GM18517 (cell line): ENCODE measurements at regions not wholly inside any gene's neighbourhood (a gene's known extent, or its start where the extent isn't known, plus 50 kb on each side); places are given as distances from the start of the nearest gene placed in this dataset.
A peak's percentile ranks its signal among the peaks of the same experiment; 100 is the strongest.
"Not testable (repeated sequence)": the region's sequence is repeated elsewhere in the genome, so short reads cannot be mapped to it uniquely, and the experiment has no call there.

Experiments
- ATAC-seq: cut with Tn5 transposase; IDR thresholded peaks from one replicate; pipeline ENCODE4 v1.9.1; 2021; ENCODE audit warnings: mild to moderate bottlenecking, moderate library complexity; ENCODE audit not compliant: unreplicated experiment

DNA sequence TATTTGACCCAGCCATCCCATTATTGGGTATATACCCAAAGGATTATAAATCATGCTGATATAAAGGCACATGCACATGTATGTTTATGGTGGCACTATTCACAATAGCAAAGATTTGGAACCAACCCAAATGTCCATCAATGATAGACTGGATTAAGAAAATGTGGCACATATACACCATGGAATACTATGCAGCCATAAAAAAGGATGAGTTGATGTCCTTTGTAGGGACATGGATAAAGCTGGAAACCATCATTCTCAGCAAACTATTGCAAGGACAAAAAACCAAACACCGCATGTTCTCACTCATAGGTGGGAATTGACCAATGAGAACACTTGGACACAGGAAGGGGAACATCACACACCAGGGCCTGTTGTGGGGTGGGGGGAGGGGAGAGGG, 147.3 kb upstream of the STK26 start:
- not testable (repeated sequence) for ATAC-seq

DNA sequence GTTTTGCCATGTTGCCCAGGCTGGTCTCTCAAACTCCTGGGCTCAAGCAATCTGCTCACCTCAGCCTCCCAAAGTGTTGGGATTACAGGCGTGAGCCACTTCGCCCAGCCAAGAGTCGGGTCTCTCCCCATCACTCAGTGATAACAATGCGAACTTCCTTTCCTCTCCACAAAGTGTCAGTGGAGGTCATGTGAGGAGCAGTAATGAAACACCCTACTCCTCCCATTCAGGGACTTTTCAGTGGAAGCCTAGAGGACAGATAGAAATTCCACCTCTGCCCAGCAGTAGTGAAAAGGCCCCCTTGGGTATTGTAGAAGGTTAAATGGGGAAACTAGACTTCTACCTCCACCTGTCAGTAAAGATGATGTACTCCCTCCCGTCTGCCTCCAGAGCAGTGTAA, 141.9 kb upstream of the STK26 start:
- no peak for ATAC-seq

DNA sequence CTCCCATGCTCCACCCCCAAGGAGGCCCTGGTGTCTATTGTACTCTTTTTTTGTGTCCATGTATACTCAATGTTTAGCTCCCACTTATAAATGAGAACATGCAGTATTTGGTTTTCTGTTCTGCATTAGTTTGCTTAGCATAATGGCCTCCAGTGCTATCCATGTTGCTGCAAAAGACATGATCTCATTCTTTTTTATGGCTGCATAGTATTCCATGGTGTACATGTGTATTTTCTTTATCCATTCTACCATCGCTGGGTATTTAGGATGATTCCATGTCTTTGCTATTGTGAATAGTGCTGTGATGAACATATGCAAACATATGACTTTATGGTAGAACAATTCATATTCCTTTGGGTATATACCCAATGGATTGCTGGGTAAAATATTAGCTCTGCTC, 138.1 kb upstream of the STK26 start:
- not testable (repeated sequence) for ATAC-seq

DNA sequence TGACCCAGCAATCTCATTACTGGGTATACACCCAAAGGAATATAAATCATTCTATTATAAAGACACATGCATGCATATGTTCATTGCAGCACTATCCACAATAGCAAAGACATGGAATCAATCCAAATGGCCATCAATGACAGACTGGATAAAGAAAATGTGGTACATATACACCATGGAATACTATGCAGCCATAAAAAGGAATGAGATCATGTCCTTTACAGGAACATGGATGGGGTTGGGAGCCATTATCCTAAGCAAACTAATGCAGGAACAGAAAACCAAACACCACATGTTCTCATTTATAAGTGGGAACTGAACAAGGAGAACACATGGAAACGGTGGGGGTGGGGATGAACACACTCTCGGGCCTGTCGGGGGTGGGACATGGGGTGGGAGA, 129.2 kb upstream of the STK26 start:
- ATAC-seq, result not testable (repeated sequence)

DNA sequence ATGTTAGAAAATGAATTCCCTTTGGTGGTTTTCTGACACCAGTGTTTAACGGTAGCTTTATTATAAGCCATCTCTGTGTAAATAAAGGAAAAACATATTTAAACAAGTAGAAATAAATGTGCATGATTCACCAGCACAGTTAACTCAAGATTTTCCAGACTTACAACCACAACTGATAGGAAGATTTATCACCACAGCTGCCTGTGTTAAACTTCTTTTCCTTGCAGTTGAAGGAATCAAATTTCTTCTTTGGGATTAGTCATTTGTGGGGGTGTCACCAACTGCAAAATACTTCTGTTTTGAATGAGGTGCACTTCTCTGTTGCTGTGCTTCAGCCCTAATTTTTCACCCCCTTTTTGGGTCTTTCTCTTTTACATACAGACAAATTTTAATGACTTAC, 128.1 kb upstream of the STK26 start:
- no peak for ATAC-seq

DNA sequence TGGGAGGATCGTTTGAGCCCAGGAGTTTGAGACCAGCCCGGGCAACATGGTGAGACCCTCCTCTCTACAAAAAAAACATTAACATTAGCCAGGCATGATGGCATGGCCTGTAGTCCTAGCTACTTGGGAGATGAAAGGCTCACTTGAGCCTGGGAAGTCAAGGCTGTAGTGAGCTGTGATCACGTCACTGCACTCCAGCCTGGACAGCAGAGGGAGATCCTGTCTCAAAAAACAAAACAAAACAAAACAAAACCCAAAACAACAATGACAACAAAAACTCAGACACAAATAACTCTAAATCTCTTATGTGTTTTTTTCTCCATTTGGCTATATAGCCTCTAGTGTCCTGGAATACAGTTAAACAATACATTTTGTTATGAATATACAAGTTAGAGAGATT, 127.3 kb upstream of the STK26 start:
- ATAC-seq, result no peak

DNA sequence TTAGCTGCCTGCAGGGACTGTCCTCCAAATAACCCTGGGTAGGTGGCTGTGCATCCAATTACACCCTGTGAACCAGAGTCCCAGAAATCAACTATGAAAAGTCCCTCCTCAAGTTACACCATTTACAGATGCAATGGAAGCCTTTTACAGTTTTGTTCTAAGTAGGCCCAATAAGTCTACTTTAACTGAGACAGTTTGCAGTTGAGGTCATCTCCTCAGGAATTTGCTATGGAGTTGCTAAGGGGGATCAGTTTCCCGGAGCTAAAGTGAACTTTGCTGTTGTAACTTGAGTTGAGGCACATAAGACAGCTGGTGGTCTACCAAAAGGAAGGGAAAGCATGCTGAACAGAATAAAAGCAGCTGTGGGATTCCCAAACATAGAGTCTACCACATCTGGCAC, 121.6 kb upstream of the STK26 start:
- no peak for ATAC-seq

DNA sequence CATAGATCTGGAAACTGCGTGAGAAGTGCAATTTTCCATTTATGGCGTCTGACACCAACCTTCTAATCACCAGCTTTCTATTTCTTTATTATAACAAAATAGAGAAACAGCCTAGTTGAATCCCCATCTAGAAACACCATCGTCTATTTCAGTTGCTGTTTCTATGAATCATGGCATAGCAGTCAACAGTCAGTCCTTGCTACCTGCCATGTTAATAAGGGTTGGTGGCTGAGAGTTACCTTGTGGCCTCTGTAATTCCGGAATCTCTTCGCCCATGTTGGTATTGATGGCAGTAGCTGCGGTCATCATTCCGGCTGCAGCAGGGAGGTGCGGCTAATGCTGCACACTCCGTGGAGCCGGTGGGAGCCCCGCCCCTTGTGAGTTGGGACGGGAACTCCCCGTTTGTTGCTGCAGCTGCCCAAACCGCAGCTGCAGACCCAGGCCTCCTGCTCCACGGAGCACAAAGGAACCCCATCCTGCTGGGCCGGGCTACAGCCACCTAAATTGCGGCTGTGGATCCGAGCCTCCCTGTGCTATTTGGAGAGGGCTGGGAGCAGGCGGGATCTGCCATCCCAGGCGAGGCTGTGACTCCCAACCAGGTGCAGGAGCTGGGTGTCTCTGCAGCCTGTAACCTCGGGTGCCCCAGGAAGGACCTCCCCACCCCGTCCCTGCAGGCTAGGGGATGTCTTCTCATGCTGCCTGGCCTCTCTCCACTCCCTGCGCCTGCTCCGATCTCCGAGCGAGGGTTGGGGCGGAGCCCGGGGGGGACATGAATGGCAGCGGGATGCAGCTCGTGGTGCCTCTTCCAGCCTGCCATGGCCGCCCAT, 115.4 kb upstream of the STK26 start:
- no peak for ATAC-seq

DNA sequence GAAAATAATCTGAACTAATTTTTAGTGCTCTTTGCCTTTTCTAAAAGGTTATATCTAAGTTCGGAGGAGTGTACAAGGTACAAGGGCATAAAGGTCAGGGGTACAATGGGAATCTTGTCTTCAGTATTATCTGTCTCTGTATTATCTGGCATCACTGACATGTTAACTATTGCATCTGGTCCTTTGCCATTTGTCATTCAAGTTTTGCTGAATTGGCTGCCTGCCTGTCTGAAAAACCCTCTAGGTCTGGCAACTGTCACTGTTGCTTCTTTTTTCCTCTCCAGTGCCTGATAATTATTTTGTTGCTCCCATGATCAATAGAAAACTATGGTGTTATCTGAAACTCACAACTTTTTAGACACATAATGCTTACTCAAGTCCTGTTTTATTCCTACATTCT, 112.5 kb upstream of the STK26 start:
- no peak for ATAC-seq

DNA sequence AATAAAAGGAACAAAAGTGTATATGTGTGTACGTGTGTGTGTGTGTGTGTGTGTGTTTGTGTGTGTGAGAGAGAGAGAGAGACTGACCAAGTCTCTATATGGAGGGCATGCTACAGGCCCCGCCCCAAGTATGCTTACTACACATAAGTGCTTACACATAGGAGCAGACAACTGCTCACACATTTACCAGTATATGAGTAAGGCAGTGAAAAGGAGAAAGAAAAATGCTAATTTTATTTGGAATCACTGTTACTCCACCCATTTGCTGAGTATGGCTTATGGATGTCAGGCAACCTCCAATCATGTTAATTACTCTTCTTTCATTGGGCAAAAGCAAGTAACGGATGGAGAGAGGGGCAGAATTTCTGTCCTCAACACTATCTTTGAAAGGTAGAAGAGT, 107.6 kb upstream of the STK26 start:
- ATAC-seq, result no peak

DNA sequence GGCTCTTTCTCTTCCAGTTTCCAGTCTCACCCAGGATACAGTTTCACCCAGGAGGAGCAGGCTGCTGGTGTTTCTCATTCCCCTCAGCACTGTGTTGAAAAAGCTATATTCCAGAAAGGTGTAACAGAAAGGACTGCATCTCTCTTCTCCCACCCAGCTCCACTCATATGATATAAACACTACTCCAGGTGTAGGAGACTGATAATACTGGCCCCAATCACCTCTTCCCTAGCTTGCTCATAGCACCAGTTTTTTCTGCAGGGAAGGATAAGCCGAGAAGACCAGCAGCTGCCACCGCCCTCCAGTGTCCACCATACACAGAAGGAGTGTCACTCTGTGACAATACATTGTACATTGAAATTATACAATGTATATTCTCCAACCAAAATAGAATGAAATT, 105.5 kb upstream of the STK26 start:
- no peak for ATAC-seq

DNA sequence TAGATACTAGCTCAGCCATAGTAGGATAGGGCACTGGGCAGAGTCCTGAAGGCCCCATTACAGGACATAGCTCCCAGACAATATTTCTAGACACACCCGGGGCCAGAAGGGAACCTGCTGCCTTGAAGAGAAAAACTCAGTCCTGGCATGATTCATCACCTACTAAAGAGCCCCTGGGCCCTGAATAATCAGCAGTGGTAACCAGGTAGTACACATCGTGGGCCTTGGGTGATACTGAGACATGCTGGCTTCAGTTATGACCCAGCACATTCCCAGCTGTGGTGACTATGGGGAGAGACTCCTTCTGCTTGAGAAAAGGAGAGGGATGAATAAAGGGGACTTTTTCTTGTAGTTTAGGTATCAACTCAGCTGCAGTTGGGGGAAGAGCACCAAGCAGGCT, 104.3 kb upstream of the STK26 start:
- no peak for ATAC-seq

DNA sequence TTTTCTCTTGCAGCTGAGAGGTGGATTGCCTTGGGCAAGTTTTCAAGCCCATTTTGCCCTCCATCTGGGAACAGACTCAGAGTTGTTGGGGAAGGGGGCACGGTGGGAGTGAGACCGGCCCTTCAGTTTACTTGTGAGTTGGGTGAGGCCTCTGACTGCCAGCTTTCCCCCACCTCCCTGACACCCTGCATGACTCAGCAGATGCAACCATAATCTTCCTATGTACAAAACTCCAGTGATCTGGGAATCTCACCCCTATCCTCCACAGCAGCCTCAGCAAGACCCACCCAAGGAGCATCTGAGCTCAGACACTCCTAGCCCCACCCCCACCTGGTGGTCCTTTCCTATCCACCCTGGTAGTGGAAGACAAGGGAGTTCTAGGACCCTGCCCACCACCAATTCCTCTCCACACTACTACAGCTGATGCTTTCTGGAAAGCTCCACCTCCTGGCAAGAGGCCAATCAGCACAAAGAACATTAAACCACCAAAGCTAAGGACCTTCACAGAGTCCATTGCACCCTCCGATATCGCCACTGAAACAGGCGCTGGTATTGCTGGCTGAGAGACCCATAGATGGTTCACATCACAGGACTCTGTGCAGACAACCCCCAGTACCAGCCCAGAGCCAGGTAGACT, 99.4 kb upstream of the STK26 start:
- no peak for ATAC-seq

DNA sequence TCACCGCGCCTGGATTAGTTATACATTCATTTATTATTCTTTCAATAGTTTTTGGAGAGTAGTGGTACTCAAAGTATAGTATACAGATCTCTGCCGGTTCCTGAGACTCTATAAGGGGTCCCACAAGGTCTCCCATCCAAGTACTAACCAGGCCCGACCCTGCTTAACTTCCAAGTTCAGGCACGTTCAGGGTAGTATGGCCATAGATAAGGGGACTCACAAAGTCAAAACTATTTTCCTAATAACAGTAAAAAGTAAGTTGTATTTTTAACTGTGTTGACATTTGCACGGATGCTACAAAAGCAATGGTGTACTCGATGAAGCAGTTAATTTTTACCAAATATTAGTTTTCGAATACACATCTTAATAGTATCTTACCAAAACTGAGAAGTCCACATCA, 84.4 kb upstream of the STK26 start:
- no peak for ATAC-seq

DNA sequence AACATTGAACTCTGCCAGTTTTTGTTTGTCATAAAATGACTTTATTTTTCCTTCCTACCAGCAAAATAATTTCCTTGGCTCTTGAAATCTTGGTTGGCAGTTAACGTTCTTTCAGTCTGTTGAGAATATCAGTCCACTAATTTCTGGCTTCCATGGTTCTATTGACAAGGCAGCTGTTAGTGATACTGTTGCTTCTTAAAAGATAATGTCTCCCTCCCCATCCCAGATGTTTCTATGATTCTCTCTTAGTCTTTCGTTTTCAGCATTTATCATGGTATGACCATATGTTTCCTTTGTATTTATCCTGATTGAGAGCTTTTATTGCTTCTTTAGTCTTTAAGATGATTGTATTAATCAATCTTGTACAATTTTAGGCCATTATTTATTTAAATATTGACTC, 81.1 kb upstream of the STK26 start:
- no peak for ATAC-seq

DNA sequence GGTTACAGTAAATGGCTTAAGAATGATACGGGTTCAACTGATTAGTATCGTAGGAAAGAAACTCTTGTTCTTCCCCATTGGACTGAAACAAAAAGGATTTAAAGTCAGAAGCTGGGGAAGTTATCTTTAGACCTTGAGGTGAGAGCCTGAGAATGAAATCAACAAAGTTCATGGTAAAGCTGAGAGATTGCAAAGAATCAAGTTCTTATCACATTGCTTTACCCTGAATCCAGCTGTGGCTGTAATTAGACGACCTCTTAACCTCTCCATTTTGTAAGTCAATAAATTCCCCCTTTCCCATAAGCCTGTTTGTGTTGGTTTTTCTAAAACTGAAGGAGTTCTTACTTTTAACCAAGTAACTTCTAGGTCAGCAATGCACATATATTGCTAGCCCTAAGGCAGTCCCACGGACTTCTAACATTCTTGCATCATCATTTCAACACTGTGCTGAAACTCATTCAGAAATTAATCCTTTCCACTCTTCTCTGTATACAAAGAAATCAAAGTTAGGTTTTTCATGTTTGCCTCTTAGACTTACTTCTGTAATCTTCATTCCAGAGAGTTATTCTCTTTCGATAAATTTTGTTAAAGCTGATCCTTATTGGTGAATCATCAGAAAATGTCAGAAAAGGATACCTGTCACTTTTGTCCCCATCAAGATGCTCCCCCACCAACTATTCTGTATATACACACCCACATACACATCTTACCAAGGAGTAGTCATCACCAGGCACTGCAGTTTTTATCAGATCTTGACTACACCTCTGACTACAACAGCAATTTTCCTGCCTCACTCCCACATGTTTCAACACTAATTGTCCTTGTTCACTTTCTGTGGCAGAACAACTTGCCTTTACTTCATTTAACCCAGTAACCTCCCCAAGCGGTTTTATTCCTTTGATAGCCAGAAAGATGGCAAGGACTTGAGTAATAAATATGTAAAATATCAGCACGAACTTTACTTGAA, 77.9 kb upstream of the STK26 start:
- no peak for ATAC-seq

DNA sequence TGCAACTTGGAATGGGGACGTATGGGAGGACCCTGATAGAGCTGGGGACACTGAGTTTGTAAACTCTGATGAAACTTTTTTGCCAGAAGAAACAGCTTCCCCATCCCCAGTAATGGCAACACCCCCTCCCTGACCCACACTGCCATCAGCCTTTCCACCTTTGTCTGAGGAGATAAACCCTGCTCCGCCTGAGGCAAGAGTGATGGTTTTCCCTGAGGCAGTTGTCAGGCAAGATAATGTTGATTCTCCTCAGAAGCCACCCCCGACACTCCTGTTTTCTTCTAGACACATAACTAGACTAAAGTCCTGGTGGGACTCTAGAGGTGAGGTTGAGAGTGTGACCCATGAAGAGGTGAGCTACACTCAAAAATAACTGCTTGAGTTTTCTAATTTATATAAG, 71.9 kb upstream of the STK26 start:
- ATAC-seq, result no peak

DNA sequence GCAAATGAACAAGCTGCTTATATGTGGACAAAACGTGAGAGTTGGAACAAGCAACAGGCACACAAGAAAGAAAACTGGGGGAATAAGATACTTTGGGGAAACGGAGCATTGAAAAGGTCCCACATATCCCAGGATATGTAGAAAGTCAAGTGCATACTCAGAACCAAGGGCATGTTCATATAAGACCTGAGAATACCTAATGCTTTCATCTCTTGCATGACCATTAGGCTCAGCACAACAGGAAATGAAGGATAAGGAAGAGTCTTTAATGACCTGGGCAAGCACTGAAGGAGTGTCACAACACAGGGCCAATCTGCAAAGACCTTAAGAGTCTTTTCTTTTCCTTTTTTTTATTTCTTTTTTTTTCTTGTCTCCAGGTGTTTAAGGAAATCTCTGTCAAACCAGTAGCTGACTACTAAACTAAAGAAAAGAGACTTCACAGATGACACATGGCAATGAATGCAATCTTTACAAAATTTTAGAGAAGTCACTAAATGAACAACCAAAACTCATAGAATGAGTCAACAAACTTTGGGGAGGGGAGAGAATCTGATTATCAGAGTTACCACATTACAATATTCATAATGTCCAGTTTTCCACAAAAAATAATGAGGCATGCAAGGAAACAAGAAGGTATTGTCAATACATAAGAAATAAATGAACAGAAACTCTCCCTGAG, 67.9 kb upstream of the STK26 start:
- peak; percentile 84 for ATAC-seq

DNA sequence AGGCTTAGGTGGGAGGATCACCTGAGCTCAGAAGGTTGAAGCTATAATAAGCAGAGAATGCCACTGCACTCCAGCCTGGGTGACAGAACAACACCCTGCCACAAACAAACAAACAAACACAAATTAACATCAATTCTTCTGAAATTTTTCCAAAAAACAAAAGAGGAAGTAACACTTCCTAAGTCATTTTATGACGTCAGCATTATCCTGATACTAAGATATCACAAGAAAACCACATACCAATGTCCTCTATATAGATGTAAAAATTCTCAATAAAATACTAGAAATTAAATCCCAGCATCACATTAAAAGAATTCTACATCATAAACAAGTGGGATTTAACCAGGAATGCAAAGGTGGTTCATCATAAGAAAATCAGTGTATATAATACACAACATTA, 64.4 kb upstream of the STK26 start:
- ATAC-seq, result no peak

DNA sequence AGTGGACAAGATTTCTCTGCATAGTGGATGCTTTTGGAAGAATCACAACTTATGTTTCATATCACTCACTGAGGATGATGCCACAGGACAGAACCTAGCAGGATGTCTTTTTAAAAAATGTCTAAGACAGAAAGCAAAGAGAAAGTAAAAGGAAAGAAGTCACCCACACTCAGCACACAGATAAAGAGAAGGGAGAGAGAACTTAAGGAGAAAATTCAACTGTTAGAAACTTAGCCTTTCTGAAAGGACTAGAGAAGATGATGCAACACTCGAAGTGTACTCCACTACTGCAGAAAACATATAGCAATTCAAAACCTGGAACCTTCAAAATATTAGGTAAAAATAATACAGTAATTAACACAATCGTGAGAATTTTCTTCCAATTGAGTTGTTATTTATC, 52.8 kb upstream of the STK26 start:
- ATAC-seq, result no peak
